SK-N-MC (cell line): ENCODE measurements at regions not wholly inside any gene's neighbourhood (a gene's known extent, or its start where the extent isn't known, plus 50 kb on each side); places are given as distances from the start of the nearest gene placed in this dataset.

ENCODE experiments used
- DNase-seq: peaks from one replicate; pipeline ENCODE4 v3.0.0-alpha.2; 2011; ENCODE audit warnings: low read depth, low spot score
- H3K27ac ChIP-seq: fragments of 200-600 bp; sonication (generic); 2 replicates; pipeline ENCODE4 v1.5.1; 2016; ENCODE audit warnings: mixed run types
- H3K36me3 ChIP-seq: fragments of 200-600 bp; sonication (generic); 2 replicates; pipeline ENCODE4 v1.6.1; 2017; ENCODE audit warnings: antibody characterized with exemption, low read length, mixed read lengths; ENCODE audit not compliant: insufficient read depth
- H3K4me3 ChIP-seq: fragments of 200-600 bp; sonication (generic); 2 replicates; pipeline ENCODE4 v1.5.1; 2016
- H3K9ac ChIP-seq: fragments of 200-600 bp; sonication (generic); 2 replicates; pipeline ENCODE4 v1.8.0; 2017; ENCODE audit warnings: mixed run types, mixed read lengths; ENCODE audit not compliant: insufficient read length
- H3K9me3 ChIP-seq: fragments of 200-600 bp; sonication (generic); 2 replicates; pipeline ENCODE4 v1.6.1; 2017; ENCODE audit warnings: low read depth, mild to moderate bottlenecking, antibody characterized with exemption, low read length, moderate library complexity, mixed read lengths
- EZH2 ChIP-seq: fragments of 200-600 bp; sonication (generic); IDR thresholded peaks from one replicate; pipeline ENCODE4 v1.6.1; 2017; ENCODE audit warnings: antibody characterized with exemption
- FOXP2 ChIP-seq: optimal IDR thresholded peaks from 2 replicates; pipeline ENCODE3; 2011; ENCODE audit warnings: mild to moderate bottlenecking, moderate library complexity; ENCODE audit not compliant: insufficient read depth; ENCODE audit errors: extremely low read length, control extremely low read depth
- POLR2AphosphoS5 ChIP-seq: IDR thresholded peaks from 2 replicates; pipeline ENCODE4 v1.6.1; 2012; ENCODE audit warnings: mild to moderate bottlenecking, low read depth, low read length, borderline replicate concordance

DNA sequence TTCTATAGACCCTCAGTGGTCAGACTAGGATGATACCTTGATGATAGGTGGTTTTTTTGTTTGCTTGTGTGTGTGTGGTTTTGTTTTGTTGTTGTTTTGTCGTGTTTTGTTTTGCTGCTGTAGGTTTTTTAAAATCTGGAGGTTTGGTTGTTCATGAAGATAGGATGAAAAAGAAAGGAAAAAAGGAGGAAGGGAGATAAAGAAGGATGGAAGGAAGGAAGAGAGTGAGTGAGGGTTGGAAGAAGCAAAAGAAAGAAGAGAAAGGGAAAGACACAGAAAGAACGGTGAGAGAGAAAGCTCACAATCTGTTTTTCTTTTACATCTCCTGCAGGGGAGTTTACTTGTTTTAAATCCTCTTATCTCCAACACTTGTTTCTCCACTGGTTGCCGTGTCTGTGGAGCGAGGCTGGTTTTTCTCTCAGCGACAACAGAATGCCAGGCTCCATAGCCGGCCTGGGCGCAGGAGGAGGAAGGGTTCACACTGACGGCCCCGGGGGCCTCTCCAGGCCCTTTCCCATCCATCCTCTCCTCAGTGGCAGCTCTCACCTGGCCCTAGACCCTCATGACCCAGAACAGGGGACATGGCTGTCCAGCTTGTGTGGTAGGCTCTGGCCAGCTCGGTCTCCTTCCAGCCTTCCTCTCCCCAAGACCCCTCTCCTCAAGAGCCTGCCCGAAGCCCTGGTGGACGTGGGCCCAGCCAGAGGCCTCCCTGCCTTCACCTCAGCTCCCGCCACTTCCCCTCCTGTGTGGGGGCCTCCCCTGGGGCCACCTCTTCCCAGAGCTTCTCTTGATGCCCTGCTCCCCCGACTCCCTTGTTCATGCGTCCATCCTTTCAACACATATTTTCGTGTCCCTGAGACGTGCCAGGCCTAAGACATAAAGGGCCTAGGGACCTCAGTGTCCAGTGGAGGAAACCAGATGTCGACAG, 168.4 kb downstream of the VEGFA start:
- Histone ChIP-seq H3K27ac (no peak overlapping the region), H3K4me3 (no peak overlapping the region), H3K9me3 (no peaks in the 10 kb centered on the region), H3K36me3 (no peaks in the 10 kb centered on the region), H3K9ac (no peak overlapping the region)
- DNase-seq, result no peak
- TF ChIP-seq FOXP2, result no peak
- TF ChIP-seq POLR2AphosphoS5, result no peak
- TF ChIP-seq EZH2, result no peak

DNA sequence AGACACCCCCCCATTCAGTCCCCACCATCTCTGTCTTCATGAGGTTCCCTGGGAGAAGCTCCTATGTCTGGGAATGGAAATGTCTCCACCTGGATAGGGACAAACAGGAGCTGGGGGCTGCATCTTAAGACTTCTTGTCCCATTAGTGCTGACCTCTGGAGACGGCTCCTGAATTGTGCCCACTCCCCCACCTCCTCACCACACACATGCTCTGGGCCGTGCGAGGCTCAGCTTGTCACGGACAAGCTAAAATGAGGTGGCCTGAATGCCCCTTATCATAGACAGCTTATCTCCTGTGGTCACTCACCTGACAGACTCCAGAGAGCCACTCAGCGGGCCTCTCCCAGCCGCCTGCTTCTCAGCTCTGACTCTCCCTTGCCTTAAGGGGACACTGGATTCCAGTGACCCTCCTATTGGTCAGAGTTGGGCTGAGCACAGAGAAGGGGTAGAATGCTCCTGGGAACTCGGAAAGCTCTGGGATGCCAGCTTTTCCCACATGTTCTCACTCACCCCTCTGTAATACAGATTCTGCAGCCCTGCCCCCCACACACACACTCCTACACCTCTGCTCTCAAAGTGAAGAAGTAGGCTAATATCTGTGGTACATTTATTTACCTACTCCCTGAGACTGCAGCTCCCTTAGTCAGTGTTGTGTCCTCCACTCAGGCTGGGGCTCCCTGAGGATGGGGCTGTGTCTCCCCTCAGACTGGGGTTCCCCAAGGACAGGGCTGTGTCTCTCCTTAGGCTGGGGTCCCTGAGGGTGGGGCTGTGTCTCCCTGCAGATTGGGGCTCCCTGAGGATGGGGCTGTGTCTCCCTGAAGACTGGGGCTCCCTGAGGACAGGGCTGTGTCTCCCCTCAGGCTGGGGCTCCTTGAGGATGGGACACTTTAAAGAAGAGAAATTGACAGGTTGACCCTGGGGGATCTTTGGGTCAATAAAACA, 167.5 kb downstream of the VEGFA start:
- Histone ChIP-seq H3K36me3 (no peaks in the 10 kb centered on the region), H3K4me3 (no peak overlapping the region), H3K27ac (no peak overlapping the region), H3K9me3 (no peaks in the 10 kb centered on the region), H3K9ac (no peak overlapping the region)
- DNase-seq, result no peak
- TF ChIP-seq POLR2AphosphoS5 (no peak), FOXP2 (no peak)

DNA sequence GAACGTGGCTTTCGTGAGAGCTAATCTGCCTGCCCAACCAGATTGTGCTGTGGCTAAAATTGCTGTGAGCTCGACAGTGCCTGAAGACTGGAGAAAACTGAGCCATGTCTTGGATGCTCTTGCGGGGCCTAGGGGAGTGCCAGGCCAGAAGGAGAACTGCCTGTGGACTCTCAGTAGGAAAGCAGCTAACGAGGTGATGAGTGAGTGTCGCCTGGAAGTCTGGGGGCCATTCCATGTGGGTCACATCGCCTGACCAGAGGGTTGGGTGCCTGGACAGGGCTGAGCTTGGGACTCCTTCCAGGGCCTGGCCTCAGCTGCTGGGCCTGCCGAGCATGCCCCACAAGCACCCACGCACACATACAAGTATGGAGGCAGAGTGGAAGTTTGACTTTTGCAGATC, 166.5 kb downstream of the VEGFA start:
- Histone ChIP-seq H3K4me3 (no peak overlapping the region), H3K27ac (no peak overlapping the region), H3K9me3 (no peaks in the 10 kb centered on the region), H3K36me3 (no peaks in the 10 kb centered on the region), H3K9ac (no peak overlapping the region)
- TF ChIP-seq FOXP2, result no peak
- no peak for TF ChIP-seq POLR2AphosphoS5
- TF ChIP-seq EZH2, result no peak
- DNase-seq, result no peak

DNA sequence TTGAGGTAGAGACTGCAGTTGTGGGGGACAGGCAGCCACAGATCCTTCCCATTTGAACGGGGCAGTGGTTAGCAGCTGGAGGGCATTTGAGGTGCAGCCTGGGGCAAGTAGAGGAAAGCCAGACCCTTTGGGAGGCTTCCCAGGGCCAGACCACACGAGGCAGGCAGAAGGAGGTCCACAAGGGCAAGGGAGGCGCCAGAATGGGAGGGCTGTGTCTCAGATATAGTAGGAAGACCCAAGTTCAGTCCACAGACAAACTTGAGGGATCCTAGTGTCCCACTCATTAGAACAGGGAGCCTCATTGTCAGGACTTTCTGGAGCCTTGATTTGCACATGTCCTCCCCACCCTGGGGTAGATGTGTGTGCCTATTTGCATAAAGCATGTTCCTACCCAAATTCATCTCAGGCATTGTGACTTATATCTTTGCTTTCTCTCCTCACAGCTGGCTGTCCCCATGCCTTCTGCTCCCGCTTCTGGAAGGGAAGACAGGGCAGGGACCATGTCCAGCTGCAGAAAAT, 166.0 kb downstream of the VEGFA start:
- H3K9ac ChIP-seq, result no peak overlapping the region
- H3K9me3 ChIP-seq, result no peaks in the 10 kb centered on the region
- H3K27ac ChIP-seq, result no peak overlapping the region
- TF ChIP-seq EZH2 (no peak), POLR2AphosphoS5 (no peak), FOXP2 (no peak)
- H3K36me3 ChIP-seq, result no peaks in the 10 kb centered on the region
- DNase-seq, result no peak
- no peak overlapping the region for H3K4me3 ChIP-seq

DNA sequence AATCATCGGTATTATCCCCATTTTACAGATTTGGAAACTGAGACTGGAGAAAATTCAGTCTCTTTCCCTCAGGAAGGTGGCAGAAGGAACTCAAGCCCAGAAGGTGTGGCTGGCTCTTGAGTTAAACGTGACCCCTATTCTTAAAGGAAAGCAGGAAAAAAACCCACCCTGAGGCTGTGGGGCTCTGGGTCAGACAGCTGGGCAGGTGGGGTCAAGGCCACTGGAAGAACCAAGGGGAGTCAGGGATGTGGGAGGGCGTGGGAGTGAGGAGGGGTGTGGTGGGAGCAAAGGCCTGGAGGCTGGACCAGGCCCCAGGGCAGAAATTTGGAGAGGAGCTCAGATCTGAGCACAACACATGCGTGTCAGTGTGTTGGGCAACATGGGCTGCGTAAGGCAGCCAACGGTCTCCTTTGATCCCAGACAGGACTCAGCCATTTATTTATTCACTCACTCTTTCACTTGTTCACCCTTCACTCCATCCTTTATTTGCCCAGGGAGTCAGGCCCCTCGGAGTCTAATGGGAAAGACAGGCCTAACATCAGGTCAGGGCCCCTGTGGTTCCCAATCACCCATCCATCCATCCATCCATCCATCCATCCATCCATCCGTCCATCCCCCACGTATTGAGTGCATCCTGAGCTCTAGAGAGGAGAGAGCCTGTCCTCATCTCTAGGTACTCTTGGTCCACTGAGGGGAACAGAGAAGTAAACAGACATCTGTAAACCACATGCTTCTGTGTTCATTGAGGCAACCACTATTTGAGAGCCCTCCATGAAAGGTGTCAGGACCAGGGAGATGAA, 165.0 kb downstream of the VEGFA start:
- no peaks in the 10 kb centered on the region for H3K36me3 ChIP-seq
- TF ChIP-seq EZH2 (no peak), POLR2AphosphoS5 (no peak), FOXP2 (no peak)
- no peaks in the 10 kb centered on the region for H3K9me3 ChIP-seq
- H3K9ac ChIP-seq, result no peak overlapping the region
- no peak overlapping the region for H3K4me3 ChIP-seq
- DNase-seq, result no peak
- no peak overlapping the region for H3K27ac ChIP-seq

DNA sequence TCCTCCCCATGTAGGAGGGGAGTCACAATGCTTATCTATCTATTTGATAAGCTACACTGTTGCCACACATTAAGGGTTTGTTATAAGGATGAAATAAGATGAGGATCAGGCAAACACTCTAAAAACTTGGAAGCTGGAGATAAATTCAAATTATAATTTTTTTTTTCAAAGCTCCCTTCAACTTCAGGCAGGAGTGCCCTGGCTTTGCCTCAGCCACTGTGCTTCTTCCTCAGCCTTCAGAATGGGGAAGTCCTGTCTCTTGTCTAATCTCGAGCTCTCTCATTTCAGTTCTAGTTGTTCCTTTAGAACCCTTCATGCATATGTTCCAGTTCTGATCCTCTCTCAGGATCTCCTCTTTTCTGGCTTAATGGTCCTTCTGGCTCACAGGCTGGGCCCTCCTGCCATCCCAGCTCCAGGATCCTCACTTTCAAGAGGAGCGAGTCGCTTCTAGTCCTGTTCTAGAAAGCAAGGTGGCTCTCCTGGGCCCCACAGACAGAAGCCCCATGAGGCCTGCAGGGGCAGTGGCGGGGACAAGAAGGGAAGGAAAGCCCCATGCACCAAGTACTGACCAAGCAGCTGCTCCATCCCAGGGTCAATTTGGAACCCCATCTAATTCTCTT, 164.3 kb downstream of the VEGFA start:
- H3K4me3 ChIP-seq, result no peak overlapping the region
- no peaks in the 10 kb centered on the region for H3K36me3 ChIP-seq
- TF ChIP-seq FOXP2 (no peak), POLR2AphosphoS5 (no peak), EZH2 (no peak)
- no peak for DNase-seq
- H3K27ac ChIP-seq, result no peak overlapping the region
- H3K9me3 ChIP-seq, result no peaks in the 10 kb centered on the region
- no peak overlapping the region for H3K9ac ChIP-seq

DNA sequence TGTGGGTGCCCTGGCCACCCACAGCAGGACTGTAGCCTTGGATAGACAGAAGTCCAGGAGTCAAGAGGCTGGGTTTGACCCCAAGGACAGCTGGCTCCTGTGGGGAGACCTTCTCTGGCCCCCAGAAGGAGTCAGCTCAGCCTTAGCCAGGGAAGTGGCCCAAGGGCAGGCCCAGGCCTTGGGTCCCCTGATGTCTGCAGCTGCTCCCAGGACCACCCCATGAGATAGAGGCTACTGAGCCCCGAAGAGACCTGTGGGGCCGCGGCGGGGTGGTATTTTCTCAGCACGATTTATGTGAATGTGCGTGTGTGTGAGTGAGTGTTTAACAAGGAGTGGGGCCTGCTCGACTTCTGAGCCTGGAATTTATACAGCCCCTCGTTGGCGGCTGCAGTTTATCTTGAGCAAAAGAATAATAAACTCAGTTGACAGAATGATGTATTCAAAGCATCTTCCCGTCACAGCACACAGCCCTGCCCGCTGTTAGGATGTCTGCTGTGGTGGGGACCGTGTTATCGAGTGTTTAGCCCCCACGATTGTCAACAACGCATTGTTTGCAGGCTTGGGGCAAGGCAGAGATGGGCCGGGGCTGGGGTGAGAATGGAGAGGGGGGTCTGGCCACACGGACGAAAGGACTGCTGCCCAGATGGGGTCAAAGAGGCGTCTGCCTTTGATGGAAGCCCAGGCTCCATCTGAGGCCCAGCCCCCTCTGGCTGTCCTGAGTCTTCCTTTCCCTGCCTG, 163.3 kb downstream of the VEGFA start:
- Histone ChIP-seq H3K9ac (no peak overlapping the region), H3K4me3 (no peak overlapping the region), H3K9me3 (no peaks in the 10 kb centered on the region), H3K27ac (no peak overlapping the region), H3K36me3 (no peaks in the 10 kb centered on the region)
- no peak for DNase-seq
- no peak for TF ChIP-seq EZH2
- no peak for TF ChIP-seq POLR2AphosphoS5
- TF ChIP-seq FOXP2, result no peak
